ENCODE measurements at regions not wholly inside any gene's neighbourhood (a gene's known extent, or its start where the extent isn't known, plus 50 kb on each side); places are given as distances from the start of the nearest gene placed in this dataset.

- Mint-ChIP-seq H3K4me3 (no peak overlapping the region), H3K9me3 (ENCODE audit: insufficient read depth) (no peaks in the 10 kb centered on the region)
- CTCF ChIA-PET = no interaction called here
Observed at GRCh38 chr2:145352484-145352883, 832.6 kb upstream of the ZEB2 start.

GRCh38 chr2:145351864-145352425, 832.0 kb upstream of the ZEB2 start:
- POLR2A ChIA-PET = no interaction called here
- Histone ChIP-seq H3K9me3 (ENCODE audit: control extremely low read depth in 1 of 3, control insufficient read depth in 2 of 3, insufficient read depth in 1 of 3, low read length in 2 of 3) (no peaks in the 10 kb centered on the region), H3K4me3 (ENCODE audit: control extremely low read depth in 1 of 5, extremely low read depth in 1 of 5, insufficient read depth in 1 of 5, low read depth in 2 of 5, low read length in 4 of 5) (no peak overlapping the region), H4K20me1 (ENCODE audit: control insufficient read depth, insufficient read depth, low read length, poor library complexity, severe bottlenecking) (no peaks in the 10 kb centered on the region), H3K36me3 (replicated peaks in 1 of 2; ENCODE audit: control extremely low read depth in 1 of 2, control insufficient read depth in 1 of 2, extremely low read depth in 1 of 2, insufficient read depth in 2 of 2, low read length in 1 of 2) (no peaks in the 10 kb centered on the region), H3K27me3 (replicated peaks in 1 of 4; ENCODE audit: control extremely low read depth in 1 of 4, control insufficient read depth in 3 of 4, insufficient read depth in 4 of 4, low read length in 3 of 4) (no peaks in the 10 kb centered on the region), H3K9ac (ENCODE audit: low read length) (no peak overlapping the region), H2AFZ (ENCODE audit: insufficient read depth, low read depth, low read length, poor library complexity, severe bottlenecking) (no peak overlapping the region), H3K27ac (ENCODE audit: low read length in 2 of 2) (no peak overlapping the region), H3K4me2 (replicated peaks; ENCODE audit: low read depth, low read length, poor library complexity, severe bottlenecking) (no peak overlapping the region), H3K79me2 (ENCODE audit: control insufficient read depth, insufficient read depth, low read length) (no peaks in the 10 kb centered on the region), H3K4me1 (ENCODE audit: control insufficient read depth in 2 of 2, insufficient read depth in 2 of 2, low read length in 2 of 2) (no peaks in the 10 kb centered on the region)
- Mint-ChIP-seq H3K4me1 (no peaks in the 10 kb centered on the region), H3K4me3 (no peak overlapping the region), H3K27ac (no peak overlapping the region), H3K27me3 (no peaks in the 10 kb centered on the region), H3K9me3 (ENCODE audit: insufficient read depth) (no peaks in the 10 kb centered on the region)
- no peak for DNase-seq
- intact Hi-C loops (cut with micrococcal nuclease) = no loop called here
- no CpG with 5 or more reads among the region's 2 CpGs for WGBS (ENCODE audit: insufficient coverage)
- no peak for TF ChIP-seq CTCF (IDR thresholded peaks at IDR 0.05)
- TF ChIP-seq EZH2 (IDR thresholded peaks at IDR 0.05; ENCODE audit: borderline replicate concordance, insufficient read depth, low read depth, low read length, poor library complexity, severe bottlenecking) = no peak
- ATAC-seq (ENCODE audit: low read depth) = no peak
- CTCF ChIA-PET = no interaction called here

More at GRCh38 chr2:145352484-145352883, 832.6 kb upstream of the ZEB2 start:
- Histone ChIP-seq H3K4me3 (ENCODE audit: control extremely low read depth in 1 of 5, extremely low read depth in 1 of 5, insufficient read depth in 1 of 5, low read depth in 2 of 5, low read length in 4 of 5) (no peak overlapping the region), H3K27me3 (replicated peaks in 1 of 4; ENCODE audit: control extremely low read depth in 1 of 4, control insufficient read depth in 3 of 4, insufficient read depth in 4 of 4, low read length in 3 of 4) (no peaks in the 10 kb centered on the region), H3K4me2 (replicated peaks; ENCODE audit: low read depth, low read length, poor library complexity, severe bottlenecking) (no peak overlapping the region), H2AFZ (ENCODE audit: insufficient read depth, low read depth, low read length, poor library complexity, severe bottlenecking) (no peak overlapping the region), H3K79me2 (ENCODE audit: control insufficient read depth, insufficient read depth, low read length) (no peaks in the 10 kb centered on the region), H3K27ac (ENCODE audit: low read length in 2 of 2) (no peak overlapping the region), H4K20me1 (ENCODE audit: control insufficient read depth, insufficient read depth, low read length, poor library complexity, severe bottlenecking) (no peaks in the 10 kb centered on the region), H3K9me3 (ENCODE audit: control extremely low read depth in 1 of 3, control insufficient read depth in 2 of 3, insufficient read depth in 1 of 3, low read length in 2 of 3) (no peaks in the 10 kb centered on the region), H3K36me3 (replicated peaks in 1 of 2; ENCODE audit: control extremely low read depth in 1 of 2, control insufficient read depth in 1 of 2, extremely low read depth in 1 of 2, insufficient read depth in 2 of 2, low read length in 1 of 2) (no peaks in the 10 kb centered on the region), H3K4me1 (ENCODE audit: control insufficient read depth in 2 of 2, insufficient read depth in 2 of 2, low read length in 2 of 2) (no peaks in the 10 kb centered on the region), H3K9ac (ENCODE audit: low read length) (no peak overlapping the region)
- H3K4me1 Mint-ChIP-seq = no peaks in the 10 kb centered on the region
- no peak for DNase-seq
- POLR2A ChIA-PET = no interaction called here
- ATAC-seq (ENCODE audit: low read depth) = no peak
- WGBS (ENCODE audit: insufficient coverage) = 85% methylated on average over 2 of the region's 5 CpGs
- no peak overlapping the region for H3K27ac Mint-ChIP-seq
- no peaks in the 10 kb centered on the region for H3K27me3 Mint-ChIP-seq
- no peak for TF ChIP-seq EZH2 (IDR thresholded peaks at IDR 0.05; ENCODE audit: borderline replicate concordance, insufficient read depth, low read depth, low read length, poor library complexity, severe bottlenecking)
- no peak for TF ChIP-seq CTCF (IDR thresholded peaks at IDR 0.05)
- intact Hi-C loops (cut with micrococcal nuclease) = no loop called here
